ENCODE measurements at regions not wholly inside any gene's neighbourhood (a gene's known extent, or its start where the extent isn't known, plus 50 kb on each side); places are given as distances from the start of the nearest gene placed in this dataset.

DNA sequence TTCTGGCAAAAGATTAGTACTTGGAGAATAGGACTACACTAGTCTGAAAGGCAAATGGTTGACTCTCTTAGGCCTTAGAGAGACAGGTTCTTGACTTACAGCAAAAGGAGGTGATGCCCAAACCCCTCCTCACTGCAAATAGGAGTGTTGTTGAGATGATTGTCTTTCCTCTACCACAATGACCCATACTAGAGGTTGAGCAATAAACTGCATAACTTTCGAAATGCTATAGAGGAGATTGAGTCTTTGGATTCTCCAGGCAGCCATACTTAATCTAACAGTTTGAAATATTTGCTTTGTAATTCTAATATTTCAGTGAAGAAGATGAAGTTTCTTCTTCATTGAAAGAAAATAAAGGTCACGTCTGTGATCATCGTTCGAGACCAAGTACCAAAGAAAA, 498.5 kb upstream of the GBE1 start:
- TF ChIP-seq, protein P1, sequence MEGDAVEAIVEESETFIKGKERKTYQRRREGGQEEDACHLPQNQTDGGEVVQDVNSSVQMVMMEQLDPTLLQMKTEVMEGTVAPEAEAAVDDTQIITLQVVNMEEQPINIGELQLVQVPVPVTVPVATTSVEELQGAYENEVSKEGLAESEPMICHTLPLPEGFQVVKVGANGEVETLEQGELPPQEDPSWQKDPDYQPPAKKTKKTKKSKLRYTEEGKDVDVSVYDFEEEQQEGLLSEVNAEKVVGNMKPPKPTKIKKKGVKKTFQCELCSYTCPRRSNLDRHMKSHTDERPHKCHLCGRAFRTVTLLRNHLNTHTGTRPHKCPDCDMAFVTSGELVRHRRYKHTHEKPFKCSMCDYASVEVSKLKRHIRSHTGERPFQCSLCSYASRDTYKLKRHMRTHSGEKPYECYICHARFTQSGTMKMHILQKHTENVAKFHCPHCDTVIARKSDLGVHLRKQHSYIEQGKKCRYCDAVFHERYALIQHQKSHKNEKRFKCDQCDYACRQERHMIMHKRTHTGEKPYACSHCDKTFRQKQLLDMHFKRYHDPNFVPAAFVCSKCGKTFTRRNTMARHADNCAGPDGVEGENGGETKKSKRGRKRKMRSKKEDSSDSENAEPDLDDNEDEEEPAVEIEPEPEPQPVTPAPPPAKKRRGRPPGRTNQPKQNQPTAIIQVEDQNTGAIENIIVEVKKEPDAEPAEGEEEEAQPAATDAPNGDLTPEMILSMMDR (IDR thresholded peaks at IDR 0.05; ENCODE audit: insufficient read depth, low read length, poor library complexity, severe bottlenecking) = no peak
- no peak for TF ChIP-seq EZH2phosphoT487 (conservative IDR thresholded peaks at IDR 0.05; ENCODE audit: low read length)

Data from SU-DHL-6 (cell line).